Activated CD4-positive, alpha-beta T cell treated with anti-CD3 and anti-CD28 coated beads, Interleukin-10, Interleukin-2, amounts not matched to agents 100 ng/mL and 50 ng/mL, durations not matched to agents 16 hours and 8 hours (primary cell): ENCODE measurements at regions not wholly inside any gene's neighbourhood (a gene's known extent, or its start where the extent isn't known, plus 50 kb on each side); places are given as distances from the start of the nearest gene placed in this dataset.

ENCODE experiments used
- DNase-seq: peaks from one replicate; pipeline ENCODE4 v3.0.0-alpha.2; 2020

- no peak for DNase-seq
These were observed 212.6 kb upstream of the PARD3B start for GRCh38 chr2:204332706-204333105.

GRCh38 chr2:204333861-204334260, 211.4 kb upstream of the PARD3B start:
- DNase-seq = no peak

- DNase-seq = no peak
These were observed 209.7 kb upstream of the PARD3B start for GRCh38 chr2:204335451-204336058.

GRCh38 chr2:204336153-204336744, 209.0 kb upstream of the PARD3B start:
- DNase-seq = no peak

GRCh38 chr2:204337638-204338037, 207.6 kb upstream of the PARD3B start:
- DNase-seq = no peak

GRCh38 chr2:204339212-204339715, 206.0 kb upstream of the PARD3B start:
- DNase-seq = no peak

- no peak for DNase-seq
These were observed 204.8 kb upstream of the PARD3B start for GRCh38 chr2:204340511-204340910.

GRCh38 chr2:204341887-204342276, 203.4 kb upstream of the PARD3B start:
- no peak for DNase-seq

GRCh38 chr2:204343685-204344084, 201.6 kb upstream of the PARD3B start:
- no peak for DNase-seq

GRCh38 chr2:204344119-204344518, 201.2 kb upstream of the PARD3B start:
- DNase-seq = no peak

GRCh38 chr2:204346906-204347305, 198.4 kb upstream of the PARD3B start:
- no peak for DNase-seq

GRCh38 chr2:204353823-204354222, 191.5 kb upstream of the PARD3B start:
- no peak for DNase-seq

- DNase-seq = no peak
These were observed 190.8 kb upstream of the PARD3B start for GRCh38 chr2:204354442-204354856.

- no peak for DNase-seq
These were observed 189.6 kb upstream of the PARD3B start for GRCh38 chr2:204355688-204356087.

- DNase-seq = no peak
These were observed 189.1 kb upstream of the PARD3B start for GRCh38 chr2:204356151-204356641.

- no peak for DNase-seq
These were observed 188.0 kb upstream of the PARD3B start for GRCh38 chr2:204357286-204357685.

- DNase-seq = no peak
These were observed 186.2 kb upstream of the PARD3B start for GRCh38 chr2:204359076-204359475.

GRCh38 chr2:204360218-204361007, 184.9 kb upstream of the PARD3B start:
- no peak for DNase-seq

GRCh38 chr2:204361738-204362137, 183.5 kb upstream of the PARD3B start:
- no peak for DNase-seq

- DNase-seq = no peak
These were observed 182.7 kb upstream of the PARD3B start for GRCh38 chr2:204362581-204362980.

- DNase-seq = no peak
These were observed 181.8 kb upstream of the PARD3B start for GRCh38 chr2:204363513-204363912.

- no peak for DNase-seq
These were observed 180.3 kb upstream of the PARD3B start for GRCh38 chr2:204364860-204365535.

GRCh38 chr2:204365811-204366210, 179.5 kb upstream of the PARD3B start:
- DNase-seq = no peak
